ENCODE measurements at regions not wholly inside any gene's neighbourhood (a gene's known extent, or its start where the extent isn't known, plus 50 kb on each side); places are given as distances from the start of the nearest gene placed in this dataset.

- Histone ChIP-seq H3K27me3 (replicated peaks; ENCODE audit: insufficient read depth) (no peaks in the 10 kb centered on the region), H3K36me3 (no peaks in the 10 kb centered on the region), H3K27ac (no peak overlapping the region), H3K9me3 (no peaks in the 10 kb centered on the region), H3K4me3 (no peak overlapping the region), H3K4me1 (ENCODE audit: control insufficient read depth in 1 of 2, low read depth in 2 of 2) (no peaks in the 10 kb centered on the region)
- TF ChIP-seq CTCF (IDR thresholded peaks at IDR 0.05), result no peak
- DNase-seq (ENCODE audit: low spot score) (no peak), ATAC-seq (ENCODE audit: insufficient number of reproducible peaks, low FRiP score, low read depth) (no peak)
Measured at GRCh38 chr5:97752871-97753270, 569.8 kb upstream of the RIOK2 start.

GRCh38 chr5:97762483-97762882 lies 579.4 kb upstream of the RIOK2 start:
- TF ChIP-seq CTCF (IDR thresholded peaks at IDR 0.05), result no peak
- H3K4me3 ChIP-seq, result no peak overlapping the region

DNA sequence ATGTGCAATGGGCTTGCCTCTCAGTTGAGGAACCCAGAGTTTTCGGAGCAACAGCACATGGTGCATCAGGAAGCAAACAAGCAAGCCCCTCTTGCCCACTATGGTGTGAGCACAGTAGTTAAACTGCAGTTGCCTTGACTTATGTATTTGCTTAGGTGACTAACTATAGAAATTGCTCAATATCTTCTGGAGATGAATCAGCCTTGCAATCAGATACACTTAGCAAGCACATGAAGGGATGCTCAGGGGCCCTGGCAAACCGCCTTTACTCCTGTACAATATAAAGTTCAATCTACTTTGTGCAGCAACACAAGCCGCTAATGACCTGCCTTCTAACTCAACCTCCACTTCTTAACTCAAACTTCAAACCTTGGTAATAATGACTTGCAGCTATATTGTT lies 581.7 kb upstream of the RIOK2 start:
- Histone ChIP-seq H3K4me3 (no peak overlapping the region), H3K27ac (no peak overlapping the region), H3K9me3 (no peaks in the 10 kb centered on the region), H3K36me3 (no peaks in the 10 kb centered on the region), H3K4me1 (ENCODE audit: control insufficient read depth in 1 of 2, low read depth in 2 of 2) (no peaks in the 10 kb centered on the region), H3K27me3 (replicated peaks; ENCODE audit: insufficient read depth) (no peaks in the 10 kb centered on the region)
- ATAC-seq (ENCODE audit: insufficient number of reproducible peaks, low FRiP score, low read depth) (no peak), DNase-seq (ENCODE audit: low spot score) (no peak)
- TF ChIP-seq CTCF (IDR thresholded peaks at IDR 0.05), result no peak

More at GRCh38 chr5:97762483-97762882, 579.4 kb upstream of the RIOK2 start:
- Histone ChIP-seq H3K4me1 (ENCODE audit: control insufficient read depth in 1 of 2, low read depth in 2 of 2) (no peaks in the 10 kb centered on the region), H3K36me3 (no peaks in the 10 kb centered on the region), H3K9me3 (no peaks in the 10 kb centered on the region), H3K27me3 (replicated peaks; ENCODE audit: insufficient read depth) (no peaks in the 10 kb centered on the region), H3K27ac (no peak overlapping the region)
- ATAC-seq (ENCODE audit: insufficient number of reproducible peaks, low FRiP score, low read depth) (no peak), DNase-seq (ENCODE audit: low spot score) (no peak)

DNA sequence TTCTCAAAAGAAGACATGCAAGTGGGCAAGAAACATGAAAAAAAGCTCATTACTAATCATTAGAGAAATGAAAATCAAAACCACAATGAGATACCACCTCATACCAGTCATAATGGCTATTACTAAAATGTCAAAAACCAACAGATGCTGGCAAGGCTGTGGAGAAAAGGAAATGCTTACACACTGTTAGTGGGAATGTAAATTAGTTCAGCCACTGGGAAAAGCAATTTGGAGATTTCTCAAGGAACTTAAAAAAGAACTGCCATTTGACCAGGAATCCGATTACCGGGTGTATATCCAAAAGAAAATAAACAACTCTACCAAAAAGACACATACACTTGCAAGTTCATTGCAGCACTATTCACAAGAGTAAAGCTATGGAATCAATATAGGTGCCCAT lies 595.4 kb upstream of the RIOK2 start:
- H3K36me3 ChIP-seq, result no peaks in the 10 kb centered on the region
- no peaks in the 10 kb centered on the region for H3K4me1 ChIP-seq (ENCODE audit: control insufficient read depth in 1 of 2, low read depth in 2 of 2)
- DNase-seq (ENCODE audit: low spot score) (no peak), ATAC-seq (ENCODE audit: insufficient number of reproducible peaks, low FRiP score, low read depth) (no peak)
- no peaks in the 10 kb centered on the region for H3K27me3 ChIP-seq (replicated peaks; ENCODE audit: insufficient read depth)
- H3K27ac ChIP-seq, result no peak overlapping the region
- H3K4me3 ChIP-seq, result no peak overlapping the region
- H3K9me3 ChIP-seq, result no peaks in the 10 kb centered on the region
- no peak for TF ChIP-seq CTCF (IDR thresholded peaks at IDR 0.05)

DNA sequence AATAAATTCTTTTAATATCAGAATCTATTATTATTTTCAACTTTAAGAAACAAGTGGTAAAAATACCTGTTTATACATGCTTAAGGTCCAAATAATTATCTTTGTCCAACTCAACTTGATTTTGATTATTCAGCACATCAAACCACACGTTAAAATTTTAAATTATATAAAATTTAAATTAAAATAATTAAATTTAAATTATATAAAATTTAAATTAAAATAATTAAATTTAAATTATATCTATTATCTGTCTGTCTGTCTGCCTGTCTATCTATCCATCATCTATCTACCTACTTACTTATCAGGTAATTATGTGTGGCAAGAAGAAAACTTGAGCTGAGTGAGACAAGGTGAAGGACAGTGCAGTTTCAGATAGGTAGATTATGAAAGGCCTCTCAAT lies 605.3 kb upstream of the RIOK2 start:
- H3K27ac ChIP-seq, result no peak overlapping the region
- TF ChIP-seq CTCF (IDR thresholded peaks at IDR 0.05), result no peak
- H3K9me3 ChIP-seq, result no peaks in the 10 kb centered on the region
- DNase-seq (ENCODE audit: low spot score) (no peak), ATAC-seq (ENCODE audit: insufficient number of reproducible peaks, low FRiP score, low read depth) (no peak)
- no peak overlapping the region for H3K4me3 ChIP-seq
- no peaks in the 10 kb centered on the region for H3K4me1 ChIP-seq (ENCODE audit: control insufficient read depth in 1 of 2, low read depth in 2 of 2)
- no peaks in the 10 kb centered on the region for H3K36me3 ChIP-seq
- no peaks in the 10 kb centered on the region for H3K27me3 ChIP-seq (replicated peaks; ENCODE audit: insufficient read depth)

Data from thoracic aorta (tissue), 2 donors.